ENCODE measurements at regions not wholly inside any gene's neighbourhood (a gene's known extent, or its start where the extent isn't known, plus 50 kb on each side); places are given as distances from the start of the nearest gene placed in this dataset.

- no peak for TF ChIP-seq YY1 (IDR thresholded peaks at IDR 0.05; ENCODE audit: insufficient read depth, insufficient read length)
- TF ChIP-seq SUZ12 (IDR thresholded peaks at IDR 0.05; ENCODE audit: extremely low read depth, insufficient read depth, insufficient read length), result no peak
- no peak for TF ChIP-seq ZNF274 (IDR thresholded peaks at IDR 0.05; ENCODE audit: low read depth, low read length)
These were observed 156.3 kb upstream of the UBE2E1 start for GRCh38 chr3:23649448-23649847.

All from NT2/D1 (cell line).